Stimulated activated CD8-positive, alpha-beta memory T cell treated with anti-CD3 and anti-CD28 coated beads, Interleukin-15, amount 100 ng/mL, for 4 hours (primary cell): ENCODE measurements at regions not wholly inside any gene's neighbourhood (a gene's known extent, or its start where the extent isn't known, plus 50 kb on each side); places are given as distances from the start of the nearest gene placed in this dataset.

Experiments used
- DNase-seq, 2 donors: peaks; one replicate each; pipeline ENCODE4 v3.0.0-alpha.2; 2020; ENCODE audit warnings: low read depth in 2 of 2

DNA sequence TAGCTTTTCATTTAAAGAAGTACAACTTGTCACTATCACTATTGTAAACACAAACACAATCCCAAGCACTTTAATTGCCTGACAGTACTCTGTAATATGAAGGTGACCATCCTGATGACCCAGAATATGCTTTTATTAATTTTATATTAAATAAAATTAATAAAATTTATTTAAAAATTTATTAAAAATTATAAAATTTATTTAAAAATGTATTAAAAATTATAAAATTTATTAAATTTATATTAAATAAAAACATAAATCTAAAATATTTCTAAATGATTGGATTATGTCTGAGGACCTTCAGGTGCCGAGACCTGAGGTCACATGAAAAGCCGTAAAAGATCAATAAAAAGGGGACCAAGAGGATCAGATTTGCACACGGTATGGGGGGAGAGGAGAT is 229.8 kb upstream of the KIRREL3 start:
- no peak for DNase-seq

DNA sequence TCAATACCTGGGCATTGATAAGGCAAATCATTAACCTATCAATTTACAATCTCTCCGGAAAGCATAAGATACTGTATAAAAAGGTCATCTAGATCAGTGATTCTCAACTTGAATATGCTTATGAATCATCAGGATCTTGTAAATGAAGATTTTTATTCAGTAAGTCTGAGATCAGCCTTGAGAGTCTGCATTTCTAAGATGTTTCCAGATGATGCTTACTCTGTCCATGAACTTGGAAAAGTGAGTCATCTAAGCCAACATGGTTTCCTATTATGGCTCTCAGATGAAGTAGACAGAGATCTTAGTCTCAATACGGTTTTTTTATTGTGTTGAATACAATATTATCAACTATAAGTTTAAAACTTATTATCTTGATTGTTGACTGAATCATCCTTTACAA is 226.4 kb upstream of the KIRREL3 start:
- no peak for DNase-seq

DNA sequence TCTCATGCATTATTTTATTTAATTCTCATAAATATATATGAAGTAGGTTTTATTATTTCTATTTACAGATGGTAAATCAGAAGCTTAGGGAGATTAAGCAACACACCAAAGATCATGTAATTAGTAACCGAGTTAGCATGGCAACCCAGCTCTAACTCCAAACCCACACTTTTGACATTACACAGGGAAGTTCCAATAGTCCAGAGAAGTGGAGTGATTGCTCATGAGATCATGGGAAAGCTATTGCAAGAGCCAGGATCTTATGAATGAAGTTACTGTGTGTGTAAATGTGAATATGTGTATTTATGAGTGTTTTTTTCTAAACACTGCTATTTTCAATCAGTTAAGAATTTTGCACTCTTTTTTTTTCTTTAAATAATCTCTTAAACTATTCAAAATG is 225.8 kb upstream of the KIRREL3 start:
- DNase-seq: no peak

DNA sequence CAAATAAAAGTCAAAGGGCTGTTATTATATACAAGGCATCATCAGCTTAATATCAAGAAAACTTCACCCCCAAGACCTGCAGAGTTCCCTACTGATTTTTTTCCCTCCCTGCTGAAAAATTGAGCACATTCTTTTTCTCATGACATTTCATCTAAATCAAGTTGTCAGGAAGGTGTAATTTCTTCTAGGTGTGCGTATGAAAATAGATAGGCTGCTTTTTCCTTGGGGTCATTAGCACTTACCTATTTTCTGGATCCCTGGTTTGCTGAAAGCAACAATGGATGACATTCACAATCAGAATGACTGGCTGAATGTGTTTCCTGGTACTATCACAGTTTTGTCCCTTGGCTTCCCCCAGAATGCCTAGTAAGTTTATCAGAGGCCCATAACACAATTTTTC is 225.0 kb upstream of the KIRREL3 start:
- DNase-seq: no peak

DNA sequence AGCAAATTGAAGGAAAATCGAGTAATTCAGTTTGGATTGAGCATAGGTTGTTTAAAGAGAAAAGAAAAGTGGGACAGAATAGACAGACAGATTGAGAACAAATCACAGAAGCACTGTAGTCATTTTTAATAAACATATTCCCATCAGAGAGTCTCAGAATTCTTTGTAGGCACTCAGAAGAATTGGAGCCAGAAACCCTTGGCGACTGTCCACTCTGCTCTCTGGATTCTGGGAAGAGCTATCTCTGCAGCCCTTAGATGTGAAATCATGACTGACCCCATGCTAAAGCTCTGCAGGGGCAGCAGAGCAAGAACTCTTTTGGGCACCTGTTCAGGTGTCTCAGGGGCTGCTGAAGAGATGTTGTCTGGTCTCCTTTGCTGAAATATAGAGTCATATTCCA is 223.7 kb upstream of the KIRREL3 start:
- DNase-seq: no peak

DNA sequence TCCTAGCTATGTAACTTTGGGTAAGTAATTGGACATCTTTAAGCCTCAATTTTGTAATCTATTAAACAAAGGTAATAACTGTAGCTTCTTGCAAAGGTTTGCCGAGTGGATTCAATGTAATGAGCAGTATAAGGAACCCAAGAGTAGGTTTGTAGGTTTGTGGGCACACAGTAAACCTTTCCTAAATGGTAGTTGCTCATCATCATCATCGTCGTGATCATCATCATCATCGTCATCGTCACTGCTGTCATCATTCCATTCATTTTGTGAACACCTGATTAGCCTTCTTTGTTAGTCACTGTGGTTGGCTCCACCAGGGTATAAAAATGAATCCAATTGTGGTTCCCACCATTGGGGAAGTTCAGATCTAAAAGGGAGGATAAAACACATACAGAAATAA is 223.1 kb upstream of the KIRREL3 start:
- no peak for DNase-seq

DNA sequence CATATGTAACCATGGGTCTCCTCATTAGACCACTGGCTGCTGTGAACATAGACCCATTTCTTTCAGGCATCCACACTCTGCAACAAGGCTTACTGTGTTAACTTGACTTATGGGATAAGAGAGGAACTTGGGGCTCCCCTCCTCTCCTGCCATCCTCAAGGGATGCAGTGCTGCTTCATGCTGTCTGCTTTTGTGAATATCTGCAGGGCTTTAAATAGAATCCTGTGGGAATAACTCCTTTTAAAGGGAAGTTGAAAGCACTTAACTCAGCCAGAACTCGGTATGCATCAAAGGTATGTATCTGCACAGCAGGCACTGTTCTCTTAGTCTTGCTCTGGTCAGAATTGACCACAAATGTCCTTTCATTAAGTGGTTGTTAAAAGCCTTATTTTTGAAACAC is 222.5 kb upstream of the KIRREL3 start:
- DNase-seq: no peak

DNA sequence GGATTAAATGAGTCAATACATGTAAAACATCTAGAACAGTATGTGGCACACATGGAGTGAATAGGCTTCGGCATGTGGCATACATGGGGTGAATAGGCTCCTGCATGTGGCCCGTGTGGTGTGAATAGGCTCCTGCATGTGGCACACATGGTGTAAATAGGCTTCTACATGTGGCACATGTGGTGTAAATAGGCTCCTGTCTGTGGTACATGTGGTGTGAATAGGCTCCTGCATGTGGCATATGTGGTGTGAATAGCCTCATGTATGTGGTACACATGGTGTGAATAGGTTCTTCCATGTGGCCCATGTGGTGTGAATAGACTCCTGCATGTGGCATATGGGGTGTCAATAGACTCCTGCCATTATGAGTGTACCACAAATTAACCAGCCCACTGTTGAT is 219.1 kb upstream of the KIRREL3 start:
- DNase-seq: no peak

DNA sequence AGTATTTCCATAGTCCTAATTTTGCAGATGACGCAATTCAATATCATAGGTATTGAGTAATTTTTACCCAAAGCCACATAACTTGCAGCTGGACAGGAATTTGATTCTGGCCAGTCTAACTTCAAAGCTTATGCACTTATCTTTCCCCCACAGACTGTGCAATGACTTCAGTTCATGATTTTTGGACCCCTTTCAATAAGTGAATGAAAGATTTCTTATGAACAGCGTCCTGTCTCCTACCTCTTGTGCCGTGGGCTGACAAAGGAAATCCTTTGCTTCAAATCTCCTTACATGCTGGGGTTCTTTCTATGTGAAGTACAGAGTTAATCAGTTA is 217.7 kb upstream of the KIRREL3 start:
- no peak for DNase-seq

DNA sequence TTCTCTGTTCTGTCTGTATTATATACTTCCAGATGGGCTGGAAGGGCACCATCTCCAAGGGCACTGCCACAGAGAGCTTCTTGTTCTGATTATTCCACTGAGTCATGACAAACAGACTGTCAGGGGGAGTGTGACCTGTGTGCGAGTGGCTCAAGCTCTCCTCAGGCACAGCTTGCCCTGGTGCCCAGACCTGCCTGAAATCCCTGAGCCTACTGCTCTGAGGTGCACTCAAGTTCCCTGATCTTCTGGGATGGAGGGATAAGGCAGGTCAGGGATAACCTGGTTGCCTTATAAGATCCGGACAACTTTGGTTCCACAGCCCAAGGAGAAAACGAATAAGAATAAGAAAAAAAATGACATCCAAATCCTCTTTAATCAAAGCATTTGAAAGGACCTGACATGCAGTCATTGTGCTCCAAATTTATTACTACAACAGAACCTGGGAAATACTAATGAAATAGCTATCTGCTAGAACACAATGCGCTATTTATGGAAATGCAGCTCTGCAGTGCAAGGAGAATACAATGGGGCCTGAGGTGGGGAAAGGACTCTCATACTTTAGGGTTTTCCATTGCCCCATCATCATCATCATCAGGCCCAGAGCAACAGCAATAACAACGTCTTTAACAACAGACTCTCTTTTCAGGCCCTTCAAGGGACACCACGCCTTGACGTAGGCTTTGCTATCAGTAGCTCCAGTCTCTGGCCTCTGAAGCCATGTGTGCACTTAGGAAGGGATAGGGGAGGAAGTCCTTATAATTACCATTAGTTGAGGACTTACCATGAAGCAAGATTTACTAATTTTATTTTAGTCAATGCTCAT is 217.1 kb upstream of the KIRREL3 start:
- DNase-seq: no peak

DNA sequence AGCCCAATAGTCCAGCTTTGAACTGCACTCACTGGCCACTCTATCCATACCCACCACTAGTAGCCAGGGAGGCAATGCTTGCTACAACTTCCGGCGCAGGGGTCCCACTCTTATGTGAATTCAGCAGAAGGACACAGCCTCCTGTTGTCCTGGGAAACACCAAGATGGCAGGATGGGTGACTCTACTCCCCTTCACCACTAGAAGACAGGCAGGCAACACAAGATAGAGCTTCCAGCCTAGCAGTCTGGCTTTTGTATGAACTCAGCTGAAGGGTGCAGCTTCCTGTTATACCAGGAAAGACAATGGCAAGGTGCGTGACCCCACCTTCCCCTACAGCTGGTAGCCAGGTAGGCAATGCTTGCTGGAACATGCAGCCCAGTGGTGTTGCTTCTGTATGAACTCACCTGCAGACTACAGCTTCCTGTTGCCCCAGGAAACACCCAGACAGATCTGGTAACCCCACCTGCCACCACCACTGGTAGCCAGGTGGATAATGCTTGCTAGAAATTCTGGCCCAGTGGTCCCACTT is 205.2 kb upstream of the KIRREL3 start:
- DNase-seq: no peak

DNA sequence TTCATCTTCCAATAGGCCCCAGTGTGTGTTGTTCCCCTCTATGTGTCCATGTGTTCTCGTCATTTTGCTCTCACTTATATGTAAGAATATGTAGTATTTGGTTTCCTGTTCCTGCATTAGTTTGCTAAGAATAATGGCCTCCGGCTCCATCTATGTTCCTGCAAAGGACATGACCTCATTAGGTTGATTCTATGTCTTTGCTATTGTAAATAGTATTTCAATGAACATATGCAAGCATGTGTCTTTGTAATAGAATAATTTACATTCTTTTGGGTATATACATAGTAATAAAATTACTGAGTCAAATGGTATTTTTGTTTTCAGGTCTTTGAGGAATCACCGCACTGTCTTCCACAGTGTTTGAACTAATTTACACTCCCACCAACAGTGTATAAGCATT is 202.9 kb upstream of the KIRREL3 start:
- DNase-seq: no peak

DNA sequence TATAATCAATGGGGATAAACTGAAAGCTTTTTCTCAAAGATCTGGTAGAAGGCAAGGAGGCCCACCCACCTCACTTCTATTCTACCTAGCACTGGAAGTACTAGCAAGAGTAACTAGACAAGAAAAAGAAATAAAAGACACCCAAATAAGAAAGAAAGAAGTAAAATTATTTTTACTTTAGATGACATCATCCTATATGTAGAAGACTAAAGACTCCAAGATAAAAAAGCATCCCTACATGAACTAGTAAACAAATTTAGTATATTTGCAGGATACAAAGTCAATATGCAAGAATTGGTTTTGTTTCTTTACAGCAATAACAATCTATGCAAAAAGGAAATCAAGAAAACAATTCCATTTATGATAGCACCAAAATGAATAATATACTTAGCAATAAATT is 201.5 kb upstream of the KIRREL3 start:
- DNase-seq: no peak

DNA sequence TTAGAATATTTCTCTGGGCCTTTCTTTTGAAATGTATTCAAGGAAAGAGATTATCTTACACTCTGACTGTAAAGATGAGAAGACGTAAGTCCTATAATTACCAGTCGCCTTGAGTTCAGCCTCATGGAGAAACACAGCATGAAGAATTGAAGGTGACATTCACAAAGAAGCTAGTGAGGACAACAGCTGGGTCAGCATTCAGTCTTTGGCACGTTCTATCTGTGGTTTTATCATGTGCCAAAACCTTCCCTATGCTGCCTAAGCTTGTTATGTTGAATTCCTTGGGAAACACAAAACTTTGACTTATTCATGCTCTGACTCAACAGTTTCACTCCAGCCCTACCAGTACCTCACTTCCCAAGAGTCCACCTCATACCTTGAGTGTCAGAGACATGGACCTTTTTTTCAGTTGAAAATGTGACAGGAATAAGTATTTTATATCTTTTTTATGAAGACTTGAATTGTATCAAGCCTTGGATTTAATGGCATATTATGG is 198.8 kb upstream of the KIRREL3 start:
- DNase-seq: no peak

DNA sequence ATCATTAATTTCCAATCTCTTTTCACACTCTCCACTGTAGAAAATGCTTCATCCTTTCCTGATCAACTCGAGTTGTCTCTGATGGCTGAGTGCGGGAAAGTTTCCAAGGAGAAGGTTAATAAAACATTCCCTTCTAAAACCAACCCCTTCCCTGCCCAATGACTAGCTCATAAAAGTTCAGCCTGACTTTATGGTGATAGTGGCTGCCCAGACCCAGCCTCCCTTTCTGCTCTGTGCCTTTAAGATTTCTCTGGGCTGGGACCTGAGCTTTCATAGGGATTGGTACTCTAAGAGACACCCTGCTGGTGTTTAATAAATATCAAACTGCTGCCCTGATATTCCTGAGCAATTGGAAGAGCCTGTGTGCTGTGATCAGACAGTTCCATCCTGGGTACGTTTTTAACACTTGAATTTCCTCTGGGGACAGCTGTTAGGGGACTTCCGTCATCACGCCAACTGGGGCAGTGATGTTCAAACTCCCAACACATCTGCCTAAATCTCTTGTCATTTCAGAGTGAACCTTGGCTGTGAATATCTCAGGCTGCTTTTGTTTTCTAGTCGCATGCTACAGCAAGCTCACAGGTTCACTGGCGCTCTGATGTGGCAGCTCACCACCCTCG is 195.0 kb upstream of the KIRREL3 start:
- no peak for DNase-seq

DNA sequence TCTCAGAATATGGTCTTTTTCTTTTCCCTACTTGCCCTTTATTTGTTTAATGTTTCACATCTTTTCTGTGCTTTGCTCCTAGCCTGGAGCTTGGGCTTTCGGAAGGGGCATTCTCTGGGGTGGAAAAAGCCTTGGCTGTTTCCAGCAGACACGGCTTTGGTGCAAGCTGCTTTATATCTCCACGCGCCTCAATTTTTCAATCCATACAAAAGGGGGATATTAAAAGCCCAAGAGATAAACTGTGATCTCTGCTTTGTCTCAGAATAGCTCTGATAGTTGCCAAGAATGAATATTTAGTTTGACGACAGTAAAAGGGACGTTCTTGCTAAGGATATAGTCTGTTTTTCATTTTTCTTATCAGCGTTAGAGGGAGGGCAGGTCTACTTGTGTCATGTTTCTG is 194.0 kb upstream of the KIRREL3 start:
- no peak for DNase-seq

DNA sequence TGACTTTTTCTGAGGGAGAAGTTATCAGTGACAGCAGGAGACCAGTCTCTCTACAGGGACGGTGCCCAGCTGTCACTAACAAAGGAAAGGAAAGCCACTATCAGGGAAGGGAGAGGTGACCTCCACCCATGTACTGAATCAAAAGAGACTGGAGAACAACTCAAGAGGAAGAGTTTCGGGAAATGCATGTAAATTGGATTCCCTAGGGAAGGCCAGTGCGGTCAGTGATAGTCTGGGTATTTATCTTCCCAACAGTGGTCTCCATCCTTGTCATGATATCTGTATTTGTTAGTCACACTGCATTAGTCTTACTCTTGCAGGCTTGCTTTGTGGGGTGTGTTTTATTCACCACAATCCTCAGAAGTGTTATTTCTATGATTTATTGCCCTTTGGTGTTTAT is 193.4 kb upstream of the KIRREL3 start:
- DNase-seq: no peak

DNA sequence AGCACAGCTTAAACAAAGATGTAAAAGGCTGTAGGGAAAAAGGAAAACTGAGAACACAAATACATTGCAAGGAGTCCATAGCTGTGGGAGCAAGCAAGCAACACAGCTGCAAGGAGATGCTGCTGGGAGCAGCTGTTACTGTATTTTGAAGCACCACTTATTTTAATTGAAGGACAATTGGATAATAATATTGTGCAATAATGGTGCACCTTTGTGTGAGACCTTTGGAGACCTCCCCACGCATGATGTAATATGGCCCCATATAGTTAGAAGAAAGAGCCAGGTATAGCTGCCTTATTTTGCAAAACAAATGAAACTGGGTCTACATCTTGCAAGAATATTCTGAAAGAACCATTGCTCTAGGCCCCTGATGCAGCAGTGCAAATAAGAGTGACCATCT is 191.1 kb upstream of the KIRREL3 start:
- no peak for DNase-seq

DNA sequence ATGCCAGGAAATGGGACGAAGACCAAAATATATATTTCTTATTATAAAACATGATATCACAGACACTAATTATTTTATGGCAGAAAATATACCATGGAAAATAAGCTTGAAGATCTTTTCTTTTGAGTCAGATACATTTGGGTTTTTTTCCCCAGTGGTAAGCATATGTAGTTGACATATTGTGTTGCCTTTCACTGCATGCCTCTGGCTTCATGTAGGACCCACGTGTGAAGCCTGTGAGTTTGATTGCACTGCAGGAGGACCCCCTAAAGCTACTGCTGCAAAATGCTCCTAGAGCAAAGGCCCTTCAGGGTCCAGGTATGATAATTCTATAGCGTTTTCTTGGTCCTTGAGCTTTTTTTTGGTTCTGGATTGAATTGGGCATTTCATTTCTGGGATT is 190.7 kb upstream of the KIRREL3 start:
- no peak for DNase-seq

DNA sequence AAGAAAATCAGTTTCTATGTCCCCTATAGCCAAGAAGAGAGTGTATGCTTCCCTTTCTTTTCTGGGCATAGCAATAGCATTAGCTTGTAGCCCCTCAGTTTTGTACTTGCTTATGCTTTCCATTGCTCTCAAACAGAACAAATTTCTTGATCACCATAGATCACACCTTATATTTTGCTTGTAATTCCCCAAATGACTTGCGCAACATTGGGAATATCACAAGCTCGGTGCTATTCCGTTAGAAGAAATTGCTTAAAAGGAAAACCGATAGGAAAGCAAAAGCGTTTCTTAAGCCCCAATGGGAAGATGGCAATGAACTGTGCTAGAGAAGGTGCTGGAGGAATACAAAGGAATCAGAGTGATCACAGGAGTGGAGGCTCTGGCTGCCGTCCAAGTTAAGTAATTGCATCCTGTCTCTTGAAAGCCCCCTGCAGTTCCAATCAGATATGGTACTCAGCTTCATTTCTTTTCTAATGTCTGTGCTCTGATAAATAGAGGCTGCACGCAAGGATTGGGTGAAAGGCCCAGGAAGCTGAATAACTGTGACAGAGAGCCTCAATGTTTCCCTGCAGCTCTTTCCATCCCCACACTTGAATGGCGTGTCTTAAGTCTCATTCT is 182.1 kb upstream of the KIRREL3 start:
- DNase-seq: no peak

DNA sequence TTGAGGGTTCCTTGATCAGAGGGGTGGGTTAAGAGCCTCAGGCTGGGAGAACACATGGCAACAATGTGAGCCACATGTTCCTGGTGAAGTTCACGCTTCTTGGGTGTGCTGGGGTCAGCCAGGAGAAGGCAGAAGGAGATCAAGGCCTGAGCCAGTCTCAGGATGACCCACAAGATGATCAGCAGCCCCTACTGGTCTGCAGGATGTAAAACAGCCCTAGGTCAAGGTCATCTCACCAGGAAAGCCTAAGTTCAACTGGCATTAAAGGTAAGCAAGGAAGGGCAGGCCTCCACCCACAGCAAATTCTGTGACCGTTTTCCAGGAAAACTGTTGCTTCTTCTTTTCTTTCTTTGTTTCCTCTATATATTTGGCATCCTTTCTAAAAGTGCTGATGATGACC is 156.7 kb upstream of the KIRREL3 start:
- DNase-seq: no peak

DNA sequence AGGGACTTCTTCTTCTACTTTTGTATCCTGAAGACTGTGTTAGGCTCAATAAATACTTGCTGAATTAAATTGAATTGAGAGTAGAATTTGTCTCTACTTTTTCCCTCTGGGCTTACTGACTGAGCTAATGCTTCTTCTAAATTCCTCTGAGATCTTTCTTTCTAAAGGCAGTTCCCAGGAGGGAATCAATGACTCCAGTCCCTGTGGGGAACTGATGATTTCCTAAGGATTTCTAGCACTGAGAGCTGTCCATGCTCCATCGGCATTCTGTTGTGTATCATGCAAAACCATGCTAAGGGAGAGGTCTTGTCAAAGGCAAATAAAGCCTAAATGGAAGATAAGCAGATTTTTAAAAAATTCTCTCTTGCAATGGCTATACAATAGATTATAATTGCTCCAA is 148.8 kb upstream of the KIRREL3 start:
- DNase-seq: no peak

DNA sequence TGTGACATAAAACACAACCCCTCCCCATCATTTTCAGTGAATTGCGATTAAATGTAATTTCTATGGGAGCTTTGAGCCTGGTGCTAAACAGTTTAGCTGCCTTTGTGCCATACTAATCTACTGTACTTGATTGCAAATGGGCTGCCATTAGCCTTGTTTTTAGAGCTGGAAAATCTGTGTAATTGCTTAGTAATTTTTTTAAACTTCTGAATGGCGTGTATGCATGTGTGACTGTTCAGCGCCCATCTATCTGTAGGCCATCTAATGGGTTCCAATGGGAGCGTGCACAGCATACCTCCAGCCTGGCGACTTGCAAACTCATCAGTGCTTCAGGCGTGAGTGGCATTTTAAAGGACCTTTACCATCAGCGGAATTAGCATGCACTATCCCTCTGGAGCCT is 142.7 kb upstream of the KIRREL3 start:
- DNase-seq: no peak
